Epithelial cell of esophagus (primary cell): ENCODE measurements at regions not wholly inside any gene's neighbourhood (a gene's known extent, or its start where the extent isn't known, plus 50 kb on each side); places are given as distances from the start of the nearest gene placed in this dataset.

Experiments
- DNase-seq: peaks from one replicate; pipeline ENCODE4 v3.0.0; 2010; ENCODE audit warnings: low read depth
- H3K4me3 ChIP-seq: 2 replicates; pipeline ENCODE4 v1.5.1; 2011; ENCODE audit warnings: mild to moderate bottlenecking, low read length, control low read depth
- TF ChIP-seq, protein P1 (sequence below): IDR thresholded peaks from 2 replicates; pipeline ENCODE4 v1.5.1; 2011; ENCODE audit warnings: low read depth, mild to moderate bottlenecking, low read length, control low read depth, inconsistent platforms; ENCODE audit not compliant: insufficient read depth; ENCODE audit errors: missing control alignments

GRCh38 chr3:163266731-163267130, 1770.1 kb downstream of the OTOL1 start:
- TF ChIP-seq, protein P1, sequence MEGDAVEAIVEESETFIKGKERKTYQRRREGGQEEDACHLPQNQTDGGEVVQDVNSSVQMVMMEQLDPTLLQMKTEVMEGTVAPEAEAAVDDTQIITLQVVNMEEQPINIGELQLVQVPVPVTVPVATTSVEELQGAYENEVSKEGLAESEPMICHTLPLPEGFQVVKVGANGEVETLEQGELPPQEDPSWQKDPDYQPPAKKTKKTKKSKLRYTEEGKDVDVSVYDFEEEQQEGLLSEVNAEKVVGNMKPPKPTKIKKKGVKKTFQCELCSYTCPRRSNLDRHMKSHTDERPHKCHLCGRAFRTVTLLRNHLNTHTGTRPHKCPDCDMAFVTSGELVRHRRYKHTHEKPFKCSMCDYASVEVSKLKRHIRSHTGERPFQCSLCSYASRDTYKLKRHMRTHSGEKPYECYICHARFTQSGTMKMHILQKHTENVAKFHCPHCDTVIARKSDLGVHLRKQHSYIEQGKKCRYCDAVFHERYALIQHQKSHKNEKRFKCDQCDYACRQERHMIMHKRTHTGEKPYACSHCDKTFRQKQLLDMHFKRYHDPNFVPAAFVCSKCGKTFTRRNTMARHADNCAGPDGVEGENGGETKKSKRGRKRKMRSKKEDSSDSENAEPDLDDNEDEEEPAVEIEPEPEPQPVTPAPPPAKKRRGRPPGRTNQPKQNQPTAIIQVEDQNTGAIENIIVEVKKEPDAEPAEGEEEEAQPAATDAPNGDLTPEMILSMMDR: no peak
- DNase-seq: no peak
- no peak overlapping the region for H3K4me3 ChIP-seq

- DNase-seq: no peak
- H3K4me3 ChIP-seq: no peak overlapping the region
- TF ChIP-seq, protein P1: no peak
Observed at GRCh38 chr3:163261618-163262017, 1765.0 kb downstream of the OTOL1 start.

DNA sequence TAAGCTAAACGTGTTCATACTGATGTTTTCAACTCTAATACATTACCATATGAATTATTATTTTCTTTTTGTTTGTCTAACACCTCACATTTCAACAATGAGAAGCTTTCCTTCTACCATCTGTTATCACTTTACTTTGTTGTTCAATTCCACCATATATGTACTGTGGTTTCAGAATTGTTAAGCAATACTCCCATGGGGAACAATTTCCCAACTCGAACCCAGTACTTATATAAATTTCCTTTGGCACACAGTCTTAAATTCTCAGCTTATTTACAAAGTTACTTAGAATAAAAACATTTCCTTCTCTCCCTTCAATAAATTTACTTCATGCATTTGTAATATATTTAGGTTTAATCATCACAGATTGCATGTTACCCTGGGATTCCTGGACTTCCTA, 1764.4 kb downstream of the OTOL1 start:
- no peak overlapping the region for H3K4me3 ChIP-seq
- no peak for DNase-seq
- TF ChIP-seq, protein P1: no peak

DNA sequence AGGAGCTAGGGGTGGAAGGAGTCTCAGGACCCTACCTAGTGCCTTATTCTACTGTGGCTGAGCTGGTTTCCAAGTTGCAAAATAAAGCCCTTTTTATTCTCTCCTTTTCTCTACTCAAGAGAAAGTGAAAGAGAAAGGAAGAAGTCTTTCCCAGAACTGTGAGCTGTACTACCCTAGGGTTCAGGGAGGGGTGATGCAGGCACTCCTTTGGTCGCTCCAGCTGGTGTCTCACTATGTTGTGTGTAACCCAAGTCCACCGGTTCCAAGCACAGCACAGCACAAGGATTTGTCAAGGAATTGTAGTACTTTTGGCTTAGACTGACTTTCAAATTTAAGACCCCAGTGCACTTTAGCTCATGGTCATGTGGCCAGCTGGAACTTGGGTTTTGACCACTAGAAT, 1721.7 kb downstream of the OTOL1 start:
- TF ChIP-seq, protein P1: no peak
- no peak overlapping the region for H3K4me3 ChIP-seq
- DNase-seq: no peak

- DNase-seq: no peak
- TF ChIP-seq, protein P1: no peak
Observed at GRCh38 chr3:163213838-163214237, 1717.2 kb downstream of the OTOL1 start.

GRCh38 chr3:163196815-163197374, 1700.3 kb downstream of the OTOL1 start:
- no peak for DNase-seq
- TF ChIP-seq, protein P1: no peak
- H3K4me3 ChIP-seq: no peak overlapping the region

More at GRCh38 chr3:163213838-163214237, 1717.2 kb downstream of the OTOL1 start:
- no peak overlapping the region for H3K4me3 ChIP-seq

DNA sequence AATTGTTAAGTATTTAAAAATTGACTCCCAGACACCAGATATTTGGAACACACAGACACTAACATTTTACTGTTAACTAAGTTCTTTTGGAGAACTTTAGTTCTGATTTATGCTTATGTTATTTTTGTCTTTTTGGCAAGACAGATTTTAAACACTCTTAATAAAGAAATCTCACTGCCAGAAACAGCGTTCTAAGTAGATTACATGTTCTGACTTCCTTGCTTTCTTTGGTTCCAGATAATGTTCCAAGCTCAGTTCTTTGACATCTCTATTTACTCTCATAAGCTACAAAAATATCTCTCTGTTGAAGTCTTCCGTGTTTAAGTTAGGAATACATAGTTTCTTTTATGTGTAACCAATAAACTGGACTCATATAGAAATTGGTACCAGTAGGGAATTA, 1699.6 kb downstream of the OTOL1 start:
- TF ChIP-seq, protein P1: no peak
- no peak for DNase-seq
- H3K4me3 ChIP-seq: no peak overlapping the region
